ENCODE measurements at regions not wholly inside any gene's neighbourhood (a gene's known extent, or its start where the extent isn't known, plus 50 kb on each side); places are given as distances from the start of the nearest gene placed in this dataset.

DNA sequence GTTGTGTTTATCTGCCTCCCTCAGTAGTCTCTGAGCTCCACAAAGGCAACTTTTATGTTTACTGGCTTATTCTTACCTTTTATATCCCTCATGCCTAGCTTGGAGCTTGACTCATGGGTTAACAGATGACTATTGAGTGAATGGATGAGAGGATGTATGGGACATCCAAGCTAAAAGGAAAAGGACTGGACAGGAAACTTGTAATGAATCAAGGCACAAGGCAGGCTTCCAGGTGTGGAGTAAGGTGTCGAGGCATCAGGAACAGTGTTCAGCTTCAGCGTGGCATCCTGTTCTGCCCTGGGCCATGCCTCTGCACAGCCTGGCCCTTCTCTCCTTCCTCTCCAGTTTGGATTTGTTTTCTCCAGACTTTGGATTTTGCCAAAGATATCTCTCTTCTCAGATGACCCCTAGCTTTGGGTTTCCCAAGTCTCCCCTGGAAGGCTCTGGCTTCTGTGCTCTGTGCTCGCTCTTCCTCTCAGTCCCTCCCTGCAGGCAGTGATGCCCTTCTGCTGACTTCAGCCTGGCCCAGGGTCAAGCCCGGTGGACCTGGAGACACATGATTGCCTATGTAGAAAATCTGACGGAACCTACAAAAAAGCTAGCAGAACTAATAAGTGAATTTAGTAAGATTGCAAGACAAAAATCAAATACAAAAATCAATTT lies 367.3 kb downstream of the CXCL12 start:
- no peak for ATAC-seq
- TF ChIP-seq ESRRG (CRISPR knock-in tag; IDR thresholded peaks at IDR 0.05) (no peak), SNAI2 (CRISPR knock-in tag; IDR thresholded peaks at IDR 0.05) (no peak), TOX (CRISPR knock-in tag; IDR thresholded peaks at IDR 0.05; ENCODE audit: borderline replicate concordance) (no peak), BACH2 (CRISPR knock-in tag; IDR thresholded peaks at IDR 0.05; ENCODE audit: borderline replicate concordance) (no peak), ISL1 (CRISPR knock-in tag; IDR thresholded peaks at IDR 0.05) (no peak), CSDC2 (CRISPR knock-in tag; IDR thresholded peaks at IDR 0.05) (no peak), RARB (CRISPR knock-in tag; IDR thresholded peaks at IDR 0.05) (no peak)

GRCh38 chr10:44016589-44017482 lies 368.1 kb downstream of the CXCL12 start:
- TF ChIP-seq BACH2 (CRISPR knock-in tag; IDR thresholded peaks at IDR 0.05; ENCODE audit: borderline replicate concordance) (no peak), TOX (CRISPR knock-in tag; IDR thresholded peaks at IDR 0.05; ENCODE audit: borderline replicate concordance) (no peak), ARNTL (CRISPR knock-in tag; IDR thresholded peaks at IDR 0.05; ENCODE audit: borderline replicate concordance, low read depth) (no peak), SNAI2 (CRISPR knock-in tag; IDR thresholded peaks at IDR 0.05) (no peak), CSDC2 (CRISPR knock-in tag; IDR thresholded peaks at IDR 0.05) (no peak), ISL1 (CRISPR knock-in tag; IDR thresholded peaks at IDR 0.05) (no peak), TCF4 (CRISPR knock-in tag; IDR thresholded peaks at IDR 0.05; ENCODE audit: borderline replicate concordance) (no peak), PPARA (CRISPR knock-in tag; IDR thresholded peaks at IDR 0.05; ENCODE audit: borderline replicate concordance) (no peak), ZNF70 (CRISPR knock-in tag; IDR thresholded peaks at IDR 0.05) (no peak), ZNF565 (CRISPR knock-in tag; conservative IDR thresholded peaks at IDR 0.05; ENCODE audit: low read depth) (no peak), ESRRG (CRISPR knock-in tag; IDR thresholded peaks at IDR 0.05) (no peak), OSR1 (CRISPR knock-in tag; IDR thresholded peaks at IDR 0.05) (no peak), PATZ1 (CRISPR knock-in tag; IDR thresholded peaks at IDR 0.05; ENCODE audit: borderline replicate concordance) (no peak)
- TF ChIP-seq, protein P1, sequence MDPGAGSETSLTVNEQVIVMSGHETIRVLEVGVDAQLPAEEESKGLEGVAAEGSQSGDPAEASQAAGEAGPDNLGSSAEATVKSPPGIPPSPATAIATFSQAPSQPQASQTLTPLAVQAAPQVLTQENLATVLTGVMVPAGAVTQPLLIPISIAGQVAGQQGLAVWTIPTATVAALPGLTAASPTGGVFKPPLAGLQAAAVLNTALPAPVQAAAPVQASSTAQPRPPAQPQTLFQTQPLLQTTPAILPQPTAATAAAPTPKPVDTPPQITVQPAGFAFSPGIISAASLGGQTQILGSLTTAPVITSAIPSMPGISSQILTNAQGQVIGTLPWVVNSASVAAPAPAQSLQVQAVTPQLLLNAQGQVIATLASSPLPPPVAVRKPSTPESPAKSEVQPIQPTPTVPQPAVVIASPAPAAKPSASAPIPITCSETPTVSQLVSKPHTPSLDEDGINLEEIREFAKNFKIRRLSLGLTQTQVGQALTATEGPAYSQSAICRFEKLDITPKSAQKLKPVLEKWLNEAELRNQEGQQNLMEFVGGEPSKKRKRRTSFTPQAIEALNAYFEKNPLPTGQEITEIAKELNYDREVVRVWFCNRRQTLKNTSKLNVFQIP (CRISPR knock-in tag; IDR thresholded peaks at IDR 0.05; ENCODE audit: borderline replicate concordance, low read depth) = no peak
- TF ChIP-seq, protein P2, sequence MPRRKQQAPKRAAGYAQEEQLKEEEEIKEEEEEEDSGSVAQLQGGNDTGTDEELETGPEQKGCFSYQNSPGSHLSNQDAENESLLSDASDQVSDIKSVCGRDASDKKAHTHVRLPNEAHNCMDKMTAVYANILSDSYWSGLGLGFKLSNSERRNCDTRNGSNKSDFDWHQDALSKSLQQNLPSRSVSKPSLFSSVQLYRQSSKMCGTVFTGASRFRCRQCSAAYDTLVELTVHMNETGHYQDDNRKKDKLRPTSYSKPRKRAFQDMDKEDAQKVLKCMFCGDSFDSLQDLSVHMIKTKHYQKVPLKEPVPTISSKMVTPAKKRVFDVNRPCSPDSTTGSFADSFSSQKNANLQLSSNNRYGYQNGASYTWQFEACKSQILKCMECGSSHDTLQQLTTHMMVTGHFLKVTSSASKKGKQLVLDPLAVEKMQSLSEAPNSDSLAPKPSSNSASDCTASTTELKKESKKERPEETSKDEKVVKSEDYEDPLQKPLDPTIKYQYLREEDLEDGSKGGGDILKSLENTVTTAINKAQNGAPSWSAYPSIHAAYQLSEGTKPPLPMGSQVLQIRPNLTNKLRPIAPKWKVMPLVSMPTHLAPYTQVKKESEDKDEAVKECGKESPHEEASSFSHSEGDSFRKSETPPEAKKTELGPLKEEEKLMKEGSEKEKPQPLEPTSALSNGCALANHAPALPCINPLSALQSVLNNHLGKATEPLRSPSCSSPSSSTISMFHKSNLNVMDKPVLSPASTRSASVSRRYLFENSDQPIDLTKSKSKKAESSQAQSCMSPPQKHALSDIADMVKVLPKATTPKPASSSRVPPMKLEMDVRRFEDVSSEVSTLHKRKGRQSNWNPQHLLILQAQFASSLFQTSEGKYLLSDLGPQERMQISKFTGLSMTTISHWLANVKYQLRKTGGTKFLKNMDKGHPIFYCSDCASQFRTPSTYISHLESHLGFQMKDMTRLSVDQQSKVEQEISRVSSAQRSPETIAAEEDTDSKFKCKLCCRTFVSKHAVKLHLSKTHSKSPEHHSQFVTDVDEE (CRISPR knock-in tag; IDR thresholded peaks at IDR 0.05) = no peak
- TF ChIP-seq, protein P3, sequence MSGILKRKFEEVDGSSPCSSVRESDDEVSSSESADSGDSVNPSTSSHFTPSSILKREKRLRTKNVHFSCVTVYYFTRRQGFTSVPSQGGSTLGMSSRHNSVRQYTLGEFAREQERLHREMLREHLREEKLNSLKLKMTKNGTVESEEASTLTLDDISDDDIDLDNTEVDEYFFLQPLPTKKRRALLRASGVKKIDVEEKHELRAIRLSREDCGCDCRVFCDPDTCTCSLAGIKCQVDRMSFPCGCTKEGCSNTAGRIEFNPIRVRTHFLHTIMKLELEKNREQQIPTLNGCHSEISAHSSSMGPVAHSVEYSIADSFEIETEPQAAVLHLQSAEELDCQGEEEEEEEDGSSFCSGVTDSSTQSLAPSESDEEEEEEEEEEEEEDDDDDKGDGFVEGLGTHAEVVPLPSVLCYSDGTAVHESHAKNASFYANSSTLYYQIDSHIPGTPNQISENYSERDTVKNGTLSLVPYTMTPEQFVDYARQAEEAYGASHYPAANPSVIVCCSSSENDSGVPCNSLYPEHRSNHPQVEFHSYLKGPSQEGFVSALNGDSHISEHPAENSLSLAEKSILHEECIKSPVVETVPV (CRISPR knock-in tag; IDR thresholded peaks at IDR 0.05) = no peak
- no peak for ATAC-seq

- no peak for TF ChIP-seq ISL1 (CRISPR knock-in tag; IDR thresholded peaks at IDR 0.05)
Measured at GRCh38 chr10:44015702-44016500, 367.2 kb upstream of the ZNF32 start.

More at GRCh38 chr10:44015702-44016500, 367.2 kb upstream of the ZNF32 start:
- ATAC-seq = no peak

All from SK-N-SH treated with all-trans-retinoic acid at 6 μM for 48 hours (cell line).